ENCODE measurements at regions not wholly inside any gene's neighbourhood (a gene's known extent, or its start where the extent isn't known, plus 50 kb on each side); places are given as distances from the start of the nearest gene placed in this dataset.
"Not testable (repeated sequence)": the region's sequence is repeated elsewhere in the genome, so short reads cannot be mapped to it uniquely, and the experiment has no call there.

DNA sequence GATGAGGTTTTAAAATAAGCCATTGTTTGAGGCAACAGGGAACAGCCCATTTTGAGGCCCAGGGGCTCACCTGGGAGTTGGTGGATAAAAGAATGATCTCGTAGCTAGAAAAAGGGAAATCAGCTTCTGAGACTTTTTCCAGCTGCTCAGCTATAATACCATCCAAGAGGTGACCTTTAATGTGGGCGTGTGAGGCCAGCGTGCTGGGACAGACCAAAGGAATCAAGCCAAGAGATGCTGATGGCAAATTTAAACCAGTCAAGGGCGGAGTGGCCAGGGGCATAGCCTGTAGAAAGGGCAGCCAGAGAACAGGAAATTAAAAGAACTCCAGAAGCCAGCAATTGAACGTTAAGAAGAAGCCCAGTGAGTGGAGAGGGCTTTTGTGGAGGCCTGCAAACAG, 132.6 kb downstream of the IER5 start:
- Histone ChIP-seq H3K9ac (ENCODE audit: low read length) (no peak overlapping the region), H3K4me2 (ENCODE audit: low read length) (no peak overlapping the region), H3K4me1 (ENCODE audit: control insufficient read depth, low read depth, low read length) (peaks cover 2% of the 10 kb centered on the region), H3K36me3 (ENCODE audit: control insufficient read depth, insufficient read depth, low read length) (no peaks in the 10 kb centered on the region), H2BK120ac (ENCODE audit: low read depth, low read length) (no peak overlapping the region), H3K79me2 (ENCODE audit: control insufficient read depth, insufficient read depth, low read length) (no peaks in the 10 kb centered on the region), H3K27me3 (ENCODE audit: insufficient read depth, low read length, poor library complexity) (no peaks in the 10 kb centered on the region), H3K18ac (ENCODE audit: low read length) (no peak overlapping the region), H3K27ac (ENCODE audit: low read depth, low read length) (no peak overlapping the region), H3K56ac (ENCODE audit: low read length) (no peak overlapping the region), H2BK5ac (ENCODE audit: low read length) (no peak overlapping the region), H4K8ac (ENCODE audit: low read depth, low read length) (no peak overlapping the region), H3K4me3 (ENCODE audit: low read length) (no peak overlapping the region), H2BK15ac (replicated peaks; ENCODE audit: low read depth) (no peak overlapping the region), H3K23ac (ENCODE audit: low read length) (no peak overlapping the region), H4K5ac (ENCODE audit: low read length) (no peak overlapping the region), H3K4ac (ENCODE audit: low read depth, low read length) (no peak overlapping the region), H3K79me1 (ENCODE audit: low read length) (no peaks in the 10 kb centered on the region), H2AK5ac (ENCODE audit: low read length) (no peak overlapping the region)
- WGBS (ENCODE audit: extremely low coverage, insufficient coverage, low lambda C conversion rate) = no CpG with 5 or more reads among the region's 5 CpGs
- DNase-seq = no peak

DNA sequence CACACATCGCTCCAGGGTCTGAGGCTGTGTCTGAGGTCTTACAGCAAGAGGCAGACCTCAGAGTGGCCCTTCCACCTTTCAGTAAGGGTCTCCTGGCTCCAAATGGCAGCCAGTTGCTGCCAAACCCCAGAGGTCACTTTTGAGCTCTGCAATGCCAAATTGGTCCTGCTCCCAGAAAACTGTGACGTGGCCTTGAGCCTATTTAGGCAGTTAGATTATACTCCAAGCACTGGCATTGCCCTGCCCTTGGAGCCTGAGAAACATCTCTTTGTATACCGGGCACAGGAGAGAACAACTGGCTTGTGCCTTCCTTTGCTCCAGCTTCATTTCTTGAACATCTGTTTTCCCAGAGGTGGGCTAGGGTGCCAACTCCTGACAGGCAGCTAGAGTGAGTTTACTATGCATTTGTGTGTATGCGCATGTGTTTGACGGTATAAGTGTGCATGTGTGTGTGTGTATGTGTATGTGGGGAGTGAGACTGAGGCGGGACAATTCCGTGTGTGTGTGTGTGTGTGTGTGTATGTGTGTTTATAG, 134.5 kb downstream of the IER5 start:
- Histone ChIP-seq H3K23ac (ENCODE audit: low read length) (no peak overlapping the region), H3K4me1 (ENCODE audit: control insufficient read depth, low read depth, low read length) (no peaks in the 10 kb centered on the region), H2BK5ac (ENCODE audit: low read length) (no peak overlapping the region), H3K79me1 (ENCODE audit: low read length) (no peaks in the 10 kb centered on the region), H2AK5ac (ENCODE audit: low read length) (no peak overlapping the region), H4K8ac (ENCODE audit: low read depth, low read length) (no peak overlapping the region), H3K18ac (ENCODE audit: low read length) (no peak overlapping the region), H3K4me3 (ENCODE audit: low read length) (no peak overlapping the region), H3K56ac (ENCODE audit: low read length) (no peak overlapping the region), H4K5ac (ENCODE audit: low read length) (no peak overlapping the region), H3K9ac (ENCODE audit: low read length) (no peak overlapping the region), H3K4ac (ENCODE audit: low read depth, low read length) (no peak overlapping the region), H3K27ac (ENCODE audit: low read depth, low read length) (no peak overlapping the region), H2BK120ac (ENCODE audit: low read depth, low read length) (no peak overlapping the region), H3K79me2 (ENCODE audit: control insufficient read depth, insufficient read depth, low read length) (no peaks in the 10 kb centered on the region), H2BK15ac (replicated peaks; ENCODE audit: low read depth) (no peak overlapping the region), H3K27me3 (ENCODE audit: insufficient read depth, low read length, poor library complexity) (no peaks in the 10 kb centered on the region), H3K36me3 (ENCODE audit: control insufficient read depth, insufficient read depth, low read length) (no peaks in the 10 kb centered on the region), H3K4me2 (ENCODE audit: low read length) (no peak overlapping the region)
- no CpG with 5 or more reads among the region's 7 CpGs for WGBS (ENCODE audit: extremely low coverage, insufficient coverage, low lambda C conversion rate)
- no peak for DNase-seq

DNA sequence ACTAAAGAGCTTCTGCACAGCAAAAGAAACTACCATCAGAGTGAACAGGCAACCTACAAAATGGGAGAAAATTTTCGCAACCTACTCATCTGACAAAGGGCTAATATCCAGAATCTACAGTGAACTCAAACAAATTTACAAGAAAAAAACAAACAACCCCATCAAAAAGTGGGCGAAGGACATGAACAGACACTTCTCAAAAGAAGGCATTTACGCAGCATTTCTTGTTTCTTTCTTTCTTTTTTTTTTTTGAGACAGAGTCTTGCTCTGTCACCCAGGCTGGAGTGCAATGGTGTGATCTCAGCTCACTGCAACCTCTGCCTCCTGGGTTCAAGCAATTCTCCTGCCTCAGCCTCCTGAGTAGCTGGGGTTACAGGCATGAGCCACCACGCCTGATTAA, 138.2 kb downstream of the IER5 start:
- not testable (repeated sequence) for H3K56ac ChIP-seq (ENCODE audit: low read length); H3K36me3 ChIP-seq (ENCODE audit: control insufficient read depth, insufficient read depth, low read length); H2AK5ac ChIP-seq (ENCODE audit: low read length); H3K23ac ChIP-seq (ENCODE audit: low read length); H3K4me2 ChIP-seq (ENCODE audit: low read length); DNase-seq; H2BK15ac ChIP-seq (replicated peaks; ENCODE audit: low read depth); H4K8ac ChIP-seq (ENCODE audit: low read depth, low read length); H2BK120ac ChIP-seq (ENCODE audit: low read depth, low read length); H2BK5ac ChIP-seq (ENCODE audit: low read length); H3K9ac ChIP-seq (ENCODE audit: low read length); H3K27ac ChIP-seq (ENCODE audit: low read depth, low read length); H3K79me2 ChIP-seq (ENCODE audit: control insufficient read depth, insufficient read depth, low read length); H3K4me1 ChIP-seq (ENCODE audit: control insufficient read depth, low read depth, low read length); H3K4ac ChIP-seq (ENCODE audit: low read depth, low read length); H3K18ac ChIP-seq (ENCODE audit: low read length); H3K79me1 ChIP-seq (ENCODE audit: low read length); H4K5ac ChIP-seq (ENCODE audit: low read length); H3K4me3 ChIP-seq (ENCODE audit: low read length); H3K27me3 ChIP-seq (ENCODE audit: insufficient read depth, low read length, poor library complexity)
- no CpG with 5 or more reads among the region's 4 CpGs for WGBS (ENCODE audit: extremely low coverage, insufficient coverage, low lambda C conversion rate)

DNA sequence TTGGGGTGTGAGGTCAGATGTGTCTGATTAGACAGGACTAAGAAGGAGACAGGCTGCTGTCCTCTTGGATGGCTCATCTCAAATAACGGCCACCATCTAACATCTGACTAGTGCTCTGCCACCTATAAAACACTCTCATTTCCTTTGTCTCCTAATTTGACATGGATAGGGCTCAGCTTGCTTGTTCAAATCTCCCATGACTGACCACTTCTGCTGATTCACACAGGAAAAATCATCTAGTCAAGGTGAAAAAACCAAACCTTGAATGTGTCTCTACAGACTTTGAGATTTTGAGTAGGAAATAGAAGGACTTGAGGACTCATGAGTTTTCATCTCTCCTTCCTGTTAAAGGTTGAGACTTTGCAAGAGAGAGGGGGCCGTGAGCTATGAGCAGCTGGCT, 150.6 kb downstream of the IER5 start:
- no peaks in the 10 kb centered on the region for H3K79me1 ChIP-seq (ENCODE audit: low read length)
- H3K4me2 ChIP-seq (ENCODE audit: low read length) = no peak overlapping the region
- no peak overlapping the region for H2AK5ac ChIP-seq (ENCODE audit: low read length)
- no peaks in the 10 kb centered on the region for H3K79me2 ChIP-seq (ENCODE audit: control insufficient read depth, insufficient read depth, low read length)
- no peaks in the 10 kb centered on the region for H3K27me3 ChIP-seq (ENCODE audit: insufficient read depth, low read length, poor library complexity)
- H3K4me3 ChIP-seq (ENCODE audit: low read length) = no peak overlapping the region
- no peak overlapping the region for H3K56ac ChIP-seq (ENCODE audit: low read length)
- no peak overlapping the region for H3K9ac ChIP-seq (ENCODE audit: low read length)
- no peak overlapping the region for H3K4ac ChIP-seq (ENCODE audit: low read depth, low read length)
- no peaks in the 10 kb centered on the region for H3K36me3 ChIP-seq (ENCODE audit: control insufficient read depth, insufficient read depth, low read length)
- H3K27ac ChIP-seq (ENCODE audit: low read depth, low read length) = no peak overlapping the region
- H3K23ac ChIP-seq (ENCODE audit: low read length) = no peak overlapping the region
- no CpG with 5 or more reads among the region's 2 CpGs for WGBS (ENCODE audit: extremely low coverage, insufficient coverage, low lambda C conversion rate)
- no peak overlapping the region for H2BK5ac ChIP-seq (ENCODE audit: low read length)
- H3K18ac ChIP-seq (ENCODE audit: low read length) = no peak overlapping the region
- no peak for DNase-seq
- H3K4me1 ChIP-seq (ENCODE audit: control insufficient read depth, low read depth, low read length) = no peaks in the 10 kb centered on the region
- no peak overlapping the region for H2BK120ac ChIP-seq (ENCODE audit: low read depth, low read length)
- no peak overlapping the region for H4K8ac ChIP-seq (ENCODE audit: low read depth, low read length)
- H2BK15ac ChIP-seq (replicated peaks; ENCODE audit: low read depth) = no peak overlapping the region
- H4K5ac ChIP-seq (ENCODE audit: low read length) = no peak overlapping the region

DNA sequence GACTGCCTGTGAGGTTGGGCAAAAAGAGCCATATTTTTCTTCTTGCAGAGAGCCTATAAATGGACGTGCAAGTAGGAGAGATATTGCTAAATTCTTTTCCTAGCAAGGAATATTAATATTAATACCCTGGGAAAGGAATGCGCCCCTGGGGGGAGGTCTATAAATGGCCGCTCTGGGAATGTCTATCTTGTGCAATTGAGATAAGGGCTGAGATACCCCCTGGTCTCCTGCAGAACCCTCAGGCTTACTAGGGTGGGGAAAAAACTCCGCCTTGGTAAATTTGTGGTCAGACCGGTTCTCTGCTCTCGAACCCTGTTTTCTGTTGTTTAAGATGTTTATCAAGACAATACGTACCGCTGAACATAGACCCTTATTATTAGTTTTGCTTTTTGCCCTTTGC, 157.8 kb downstream of the IER5 start:
- H3K4me2 ChIP-seq (ENCODE audit: low read length); H3K18ac ChIP-seq (ENCODE audit: low read length); H3K27ac ChIP-seq (ENCODE audit: low read depth, low read length); H2BK15ac ChIP-seq (replicated peaks; ENCODE audit: low read depth); H3K4me1 ChIP-seq (ENCODE audit: control insufficient read depth, low read depth, low read length); H4K8ac ChIP-seq (ENCODE audit: low read depth, low read length); H2BK5ac ChIP-seq (ENCODE audit: low read length); H3K79me1 ChIP-seq (ENCODE audit: low read length); H3K36me3 ChIP-seq (ENCODE audit: control insufficient read depth, insufficient read depth, low read length); H2BK120ac ChIP-seq (ENCODE audit: low read depth, low read length); H3K23ac ChIP-seq (ENCODE audit: low read length); H3K4ac ChIP-seq (ENCODE audit: low read depth, low read length); H3K9ac ChIP-seq (ENCODE audit: low read length); H4K5ac ChIP-seq (ENCODE audit: low read length); H3K56ac ChIP-seq (ENCODE audit: low read length); H3K27me3 ChIP-seq (ENCODE audit: insufficient read depth, low read length, poor library complexity); H3K79me2 ChIP-seq (ENCODE audit: control insufficient read depth, insufficient read depth, low read length); H2AK5ac ChIP-seq (ENCODE audit: low read length); H3K4me3 ChIP-seq (ENCODE audit: low read length); DNase-seq: not testable (repeated sequence)
- WGBS (ENCODE audit: extremely low coverage, insufficient coverage, low lambda C conversion rate) = no CpG with 5 or more reads among the region's 8 CpGs

DNA sequence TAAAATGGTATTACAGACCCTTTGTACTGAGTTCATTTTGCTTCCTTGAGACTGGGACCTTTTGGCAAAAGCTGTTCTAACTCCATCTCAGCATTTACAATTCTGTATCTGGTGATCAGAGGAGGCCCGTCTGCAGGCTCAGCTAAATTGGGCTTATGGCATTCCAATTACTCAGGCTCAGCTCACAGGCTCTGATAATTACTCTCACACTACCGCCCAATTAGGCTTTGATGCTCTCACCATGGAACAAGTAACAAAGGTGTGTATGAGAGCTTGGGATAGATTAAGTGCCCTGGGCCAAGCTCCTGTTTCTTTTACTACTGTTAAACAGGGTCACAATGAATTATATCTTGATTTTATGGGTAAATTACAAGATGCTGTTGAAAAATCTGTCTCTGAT, 159.9 kb downstream of the IER5 start:
- not testable (repeated sequence) for H3K27me3 ChIP-seq (ENCODE audit: insufficient read depth, low read length, poor library complexity); H2BK5ac ChIP-seq (ENCODE audit: low read length); H3K79me2 ChIP-seq (ENCODE audit: control insufficient read depth, insufficient read depth, low read length); H3K56ac ChIP-seq (ENCODE audit: low read length); H3K18ac ChIP-seq (ENCODE audit: low read length); H3K4ac ChIP-seq (ENCODE audit: low read depth, low read length); H3K79me1 ChIP-seq (ENCODE audit: low read length); H2BK15ac ChIP-seq (replicated peaks; ENCODE audit: low read depth); H3K4me2 ChIP-seq (ENCODE audit: low read length); H3K36me3 ChIP-seq (ENCODE audit: control insufficient read depth, insufficient read depth, low read length); H2AK5ac ChIP-seq (ENCODE audit: low read length); H3K4me1 ChIP-seq (ENCODE audit: control insufficient read depth, low read depth, low read length); H3K23ac ChIP-seq (ENCODE audit: low read length); H4K5ac ChIP-seq (ENCODE audit: low read length); H3K4me3 ChIP-seq (ENCODE audit: low read length); H2BK120ac ChIP-seq (ENCODE audit: low read depth, low read length); H4K8ac ChIP-seq (ENCODE audit: low read depth, low read length); H3K9ac ChIP-seq (ENCODE audit: low read length); H3K27ac ChIP-seq (ENCODE audit: low read depth, low read length)
- DNase-seq = peak; percentile 17
- no CpG with 5 or more reads among the region's 2 CpGs for WGBS (ENCODE audit: extremely low coverage, insufficient coverage, low lambda C conversion rate)

Measured in mesendoderm (in vitro differentiated cells).